ENCODE measurements at regions not wholly inside any gene's neighbourhood (a gene's known extent, or its start where the extent isn't known, plus 50 kb on each side); places are given as distances from the start of the nearest gene placed in this dataset.

- ChIA-PET POLR2A (interaction anchor here (3.8 kb wide), 1 partner anchor 31 kb away, joined by 25 read pairs; no protein-coding TSS in a partner anchor), CTCF (interaction anchor here (0.7 to 1.4 kb wide), 5 partner anchors 12 to 208 kb away, joined by 3 to 4 read pairs (median 4); no protein-coding TSS in a partner anchor)
- no peaks in the 10 kb centered on the region for H3K9me3 ChIP-seq (ENCODE audit: control insufficient read depth, insufficient read depth, low read depth, low read length)
- no peak for TF ChIP-seq ZNF785 (tag by site-specific recombination; IDR thresholded peaks at IDR 0.05)
- no peak for TF ChIP-seq ZNF23 (tag by site-specific recombination; IDR thresholded peaks at IDR 0.05; ENCODE audit: borderline replicate concordance)
- TF ChIP-seq ZNF664 (tag by site-specific recombination; IDR thresholded peaks at IDR 0.05): no peak
- no peak for TF ChIP-seq MYNN (tag by site-specific recombination; IDR thresholded peaks at IDR 0.05; ENCODE audit: borderline replicate concordance)
- TF ChIP-seq REST (tag by site-specific recombination; IDR thresholded peaks at IDR 0.05): no peak
- no peak for TF ChIP-seq ZNF777 (tag by site-specific recombination; IDR thresholded peaks at IDR 0.05; ENCODE audit: borderline replicate concordance)
- no peak for TF ChIP-seq FEZF1 (tag by site-specific recombination; IDR thresholded peaks at IDR 0.05)
- TF ChIP-seq BCL11A (tag by site-specific recombination; IDR thresholded peaks at IDR 0.05; ENCODE audit: low read depth): no peak
- no peak for TF ChIP-seq ZNF704 (tag by site-specific recombination; IDR thresholded peaks at IDR 0.05)
- TF ChIP-seq ZNF501 (tag by site-specific recombination; IDR thresholded peaks at IDR 0.05): no peak
- H3K4me1 ChIP-seq (ENCODE audit: control insufficient read depth, insufficient read depth, low read length): peaks cover 41% of the 10 kb centered on the region
- H3K4me3 ChIP-seq (ENCODE audit: low read depth, low read length): no peak overlapping the region
- H3K27ac ChIP-seq (ENCODE audit: extremely low read depth, low read depth, low read length): peak overlapping the region; percentile 39; the same call in 1 of the 2 replicates
- peaks cover 0 to 4% of the 10 kb centered on the region in 2 experiments; a peak in 1 of 3 replicates for H3K36me3 ChIP-seq (ENCODE audit: control insufficient read depth in 2 of 2, insufficient read depth in 1 of 2, low read length in 2 of 2)
Measured at GRCh38 chr17:77285594-77286390, 145.0 kb downstream of the SEC14L1 start.

- ChIA-PET POLR2A (interaction anchor here (3.8 kb wide), 1 partner anchor 31 kb away, joined by 25 read pairs; no protein-coding TSS in a partner anchor), CTCF (interaction anchor here (0.9 to 1.4 kb wide), 2 partner anchors 45 to 208 kb away, joined by 3 to 4 read pairs; no protein-coding TSS in a partner anchor)
- peak overlapping the region; percentile 39; the same call in 1 of the 2 replicates for H3K27ac ChIP-seq (ENCODE audit: extremely low read depth, low read depth, low read length)
- peaks cover 41% of the 10 kb centered on the region for H3K4me1 ChIP-seq (ENCODE audit: control insufficient read depth, insufficient read depth, low read length)
- peak; percentile 57 for TF ChIP-seq GLIS2 (tag by site-specific recombination; IDR thresholded peaks at IDR 0.05)
- TF ChIP-seq ZNF548 (tag by site-specific recombination; IDR thresholded peaks at IDR 0.05): no peak
- peaks cover 0 to 4% of the 10 kb centered on the region in 2 experiments; a peak in 1 of 3 replicates for H3K36me3 ChIP-seq (ENCODE audit: control insufficient read depth in 2 of 2, insufficient read depth in 1 of 2, low read length in 2 of 2)
- H3K9me3 ChIP-seq (ENCODE audit: control insufficient read depth, insufficient read depth, low read depth, low read length): no peaks in the 10 kb centered on the region
- no peak overlapping the region for H3K4me3 ChIP-seq (ENCODE audit: low read depth, low read length)
Measured at GRCh38 chr17:77286391-77286640, 145.5 kb downstream of the SEC14L1 start.

- POLR2A ChIA-PET: interaction anchor here (0.8 to 3.8 kb wide), 4 partner anchors 27 to 146 kb away, joined by 3 to 25 read pairs (median 4); partner anchors contain the start of gene SEC14L1
- CTCF ChIA-PET: interaction anchor here (0.7 to 1.9 kb wide), 5 partner anchors 10 to 621 kb away, joined by 3 to 7 read pairs (median 3); no protein-coding TSS in a partner anchor
- Histone ChIP-seq H3K27ac (ENCODE audit: extremely low read depth, low read depth, low read length) (peak overlapping the region; percentile 53; the same call in 1 of the 2 replicates), H3K9me3 (ENCODE audit: control insufficient read depth, insufficient read depth, low read depth, low read length) (no peaks in the 10 kb centered on the region), H3K36me3 (ENCODE audit: control insufficient read depth in 2 of 2, insufficient read depth in 1 of 2, low read length in 2 of 2) (peaks cover 0 to 4% of the 10 kb centered on the region in 2 experiments; a peak in 1 of 3 replicates), H3K4me1 (ENCODE audit: control insufficient read depth, insufficient read depth, low read length) (peaks cover 41% of the 10 kb centered on the region), H3K4me3 (ENCODE audit: low read depth, low read length) (no peak overlapping the region)
- TF ChIP-seq ZNF423 (tag by site-specific recombination; IDR thresholded peaks at IDR 0.05): peak; percentile 9; the same call in 1 of the 2 replicates
- TF ChIP-seq TRIM28 (IDR thresholded peaks at IDR 0.05; ENCODE audit: borderline replicate concordance, low read length): no peak
- no peak for TF ChIP-seq ZNF473 (tag by site-specific recombination; IDR thresholded peaks at IDR 0.05)
- 0 out of 2 replicates have a peak, but pooled peaks have one; percentile 10 for TF ChIP-seq OSR2 (tag by site-specific recombination; IDR thresholded peaks at IDR 0.05)
- TF ChIP-seq INSM2 (tag by site-specific recombination; IDR thresholded peaks at IDR 0.05): no peak
- TF ChIP-seq ZNF184 (tag by site-specific recombination; IDR thresholded peaks at IDR 0.05): no peak
- TF ChIP-seq ZNF214 (tag by site-specific recombination; IDR thresholded peaks at IDR 0.05; ENCODE audit: borderline replicate concordance): no peak
Measured at GRCh38 chr17:77286641-77287431, 146.1 kb downstream of the SEC14L1 start.
